Osteoblast (primary cell): ENCODE measurements at regions not wholly inside any gene's neighbourhood (a gene's known extent, or its start where the extent isn't known, plus 50 kb on each side); places are given as distances from the start of the nearest gene placed in this dataset.

Experiments used
- DNase-seq: peaks from one replicate; pipeline ENCODE4 v3.0.0; 2011; ENCODE audit warnings: low spot score, mixed read lengths; ENCODE audit not compliant: insufficient read length; ENCODE audit errors: missing footprints
- H2AFZ ChIP-seq: 2 replicates; pipeline ENCODE4 v1.6.0; 2011; ENCODE audit warnings: mild to moderate bottlenecking, low read length
- H3K27ac ChIP-seq: 2 replicates; pipeline ENCODE4 v1.5.1; 2011; ENCODE audit warnings: mild to moderate bottlenecking, low read depth, low read length, moderate library complexity
- H3K27me3 ChIP-seq: 2 replicates; pipeline ENCODE4 v1.6.0; 2012; ENCODE audit warnings: mild to moderate bottlenecking, control low read depth, inconsistent platforms, low read length, moderate library complexity; ENCODE audit not compliant: insufficient read depth
- H3K36me3 ChIP-seq: 2 replicates; pipeline ENCODE4 v1.5.1; 2011; ENCODE audit warnings: mild to moderate bottlenecking, low read length, control low read depth, moderate library complexity; ENCODE audit not compliant: insufficient read depth
- H3K4me1 ChIP-seq: 2 replicates; pipeline ENCODE4 v1.5.1; 2011; ENCODE audit warnings: mild to moderate bottlenecking, low read length, control low read depth, moderate library complexity; ENCODE audit not compliant: insufficient read depth
- H3K4me2 ChIP-seq: 2 replicates; pipeline ENCODE4 v1.6.0; 2011; ENCODE audit warnings: mild to moderate bottlenecking, low read length; ENCODE audit not compliant: insufficient read depth
- H3K4me3 ChIP-seq: fragments of 200-600 bp; sonication (generic); 3 replicates; pipeline ENCODE4 v1.5.1; 2012; ENCODE audit warnings: mild to moderate bottlenecking, low read length, inconsistent platforms; ENCODE audit not compliant: insufficient read depth
- H3K79me2 ChIP-seq: 2 replicates; pipeline ENCODE4 v1.6.0; 2012; ENCODE audit warnings: mild to moderate bottlenecking, low read length, control low read depth, inconsistent platforms; ENCODE audit not compliant: insufficient read depth
- H3K9me3 ChIP-seq: 2 replicates; pipeline ENCODE4 v1.5.1; 2011; ENCODE audit warnings: low read depth, low read length, control low read depth
- H4K20me1 ChIP-seq: 2 replicates; pipeline ENCODE4 v1.6.0; 2012; ENCODE audit warnings: mild to moderate bottlenecking, low read length, control low read depth; ENCODE audit not compliant: insufficient read depth
- CTCF ChIP-seq: IDR thresholded peaks from 2 replicates; pipeline ENCODE4 v1.5.1; 2011; ENCODE audit warnings: mild to moderate bottlenecking, low read depth, low read length, moderate library complexity; ENCODE audit errors: extremely low read depth

GRCh38 chr13:73262862-73263627, 204.2 kb downstream of the KLF5 start:
- no peak overlapping the region for H2AFZ ChIP-seq
- H3K36me3 ChIP-seq = no peaks in the 10 kb centered on the region
- no peaks in the 10 kb centered on the region for H3K9me3 ChIP-seq
- H3K27ac ChIP-seq = no peak overlapping the region
- no peaks in the 10 kb centered on the region for H3K27me3 ChIP-seq
- H4K20me1 ChIP-seq = no peaks in the 10 kb centered on the region
- H3K4me3 ChIP-seq = no peak overlapping the region
- no peaks in the 10 kb centered on the region for H3K79me2 ChIP-seq
- no peak for DNase-seq
- no peak overlapping the region for H3K4me2 ChIP-seq
- TF ChIP-seq CTCF = no peak
- no peaks in the 10 kb centered on the region for H3K4me1 ChIP-seq

GRCh38 chr13:73261739-73262216, 203.0 kb downstream of the KLF5 start:
- Histone ChIP-seq H2AFZ (no peak overlapping the region), H3K27ac (no peak overlapping the region), H3K4me2 (no peak overlapping the region), H3K4me1 (no peaks in the 10 kb centered on the region), H3K9me3 (no peaks in the 10 kb centered on the region), H3K27me3 (no peaks in the 10 kb centered on the region), H3K79me2 (no peaks in the 10 kb centered on the region), H3K4me3 (no peak overlapping the region), H4K20me1 (no peaks in the 10 kb centered on the region), H3K36me3 (no peaks in the 10 kb centered on the region)
- TF ChIP-seq CTCF = no peak
- DNase-seq = no peak

- Histone ChIP-seq H3K9me3 (no peaks in the 10 kb centered on the region), H3K27me3 (no peaks in the 10 kb centered on the region), H3K79me2 (no peaks in the 10 kb centered on the region), H3K4me3 (no peak overlapping the region), H4K20me1 (no peaks in the 10 kb centered on the region), H3K4me1 (no peaks in the 10 kb centered on the region), H3K4me2 (peak overlapping the region; percentile 25), H3K36me3 (no peaks in the 10 kb centered on the region), H2AFZ (no peak overlapping the region), H3K27ac (no peak overlapping the region)
- TF ChIP-seq CTCF = no peak
- no peak for DNase-seq
Measured at GRCh38 chr13:73259061-73260017, 200.5 kb downstream of the KLF5 start.

GRCh38 chr13:73258406-73258805, 199.6 kb downstream of the KLF5 start:
- H3K36me3 ChIP-seq = no peaks in the 10 kb centered on the region
- no peak for DNase-seq
- H3K79me2 ChIP-seq = no peaks in the 10 kb centered on the region
- H3K27ac ChIP-seq = no peak overlapping the region
- H3K4me2 ChIP-seq = no peak overlapping the region
- H3K9me3 ChIP-seq = no peaks in the 10 kb centered on the region
- no peaks in the 10 kb centered on the region for H3K4me1 ChIP-seq
- no peaks in the 10 kb centered on the region for H4K20me1 ChIP-seq
- H3K27me3 ChIP-seq = no peaks in the 10 kb centered on the region
- TF ChIP-seq CTCF = no peak
- no peak overlapping the region for H2AFZ ChIP-seq
- no peak overlapping the region for H3K4me3 ChIP-seq
